ENCODE measurements at regions not wholly inside any gene's neighbourhood (a gene's known extent, or its start where the extent isn't known, plus 50 kb on each side); places are given as distances from the start of the nearest gene placed in this dataset.
A peak's percentile ranks its signal among the peaks of the same experiment; 100 is the strongest.

DNA sequence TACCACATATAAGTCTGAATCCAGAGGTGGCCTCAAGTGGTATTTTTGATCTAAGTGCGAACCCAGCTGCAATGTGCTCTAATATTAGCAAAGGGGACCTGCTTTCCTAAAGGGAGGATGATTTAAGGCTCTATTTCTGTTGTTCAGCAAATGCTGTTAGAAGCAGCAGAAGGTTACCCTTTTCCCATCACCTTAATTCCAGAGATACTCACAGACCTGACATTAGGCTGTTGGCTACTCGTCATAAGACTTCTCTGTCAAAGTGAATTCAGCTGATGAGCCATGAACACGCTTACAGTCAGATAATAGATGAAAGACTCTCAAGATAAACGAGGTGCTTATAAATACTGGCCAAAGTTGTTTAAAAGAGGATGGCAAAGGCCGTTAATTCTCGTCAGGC lies 308.7 kb upstream of the DDHD1 start:
- H3K4me3 ChIP-seq, result no peak overlapping the region
- 55% methylated on average over 6 of the region's 6 CpGs for WGBS (ENCODE audit: insufficient coverage, low coverage, low lambda C conversion rate, missing lambda C conversion rate)
- TF ChIP-seq POLR2A (IDR thresholded peaks at IDR 0.05), result no peak
- TF ChIP-seq, protein P1, sequence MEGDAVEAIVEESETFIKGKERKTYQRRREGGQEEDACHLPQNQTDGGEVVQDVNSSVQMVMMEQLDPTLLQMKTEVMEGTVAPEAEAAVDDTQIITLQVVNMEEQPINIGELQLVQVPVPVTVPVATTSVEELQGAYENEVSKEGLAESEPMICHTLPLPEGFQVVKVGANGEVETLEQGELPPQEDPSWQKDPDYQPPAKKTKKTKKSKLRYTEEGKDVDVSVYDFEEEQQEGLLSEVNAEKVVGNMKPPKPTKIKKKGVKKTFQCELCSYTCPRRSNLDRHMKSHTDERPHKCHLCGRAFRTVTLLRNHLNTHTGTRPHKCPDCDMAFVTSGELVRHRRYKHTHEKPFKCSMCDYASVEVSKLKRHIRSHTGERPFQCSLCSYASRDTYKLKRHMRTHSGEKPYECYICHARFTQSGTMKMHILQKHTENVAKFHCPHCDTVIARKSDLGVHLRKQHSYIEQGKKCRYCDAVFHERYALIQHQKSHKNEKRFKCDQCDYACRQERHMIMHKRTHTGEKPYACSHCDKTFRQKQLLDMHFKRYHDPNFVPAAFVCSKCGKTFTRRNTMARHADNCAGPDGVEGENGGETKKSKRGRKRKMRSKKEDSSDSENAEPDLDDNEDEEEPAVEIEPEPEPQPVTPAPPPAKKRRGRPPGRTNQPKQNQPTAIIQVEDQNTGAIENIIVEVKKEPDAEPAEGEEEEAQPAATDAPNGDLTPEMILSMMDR (IDR thresholded peaks at IDR 0.05), result no peak
- intact Hi-C loops (cut with DNase I), result no loop called here
- DNase-seq (no peak), ATAC-seq (no peak)
- no peaks in the 10 kb centered on the region for H3K36me3 ChIP-seq
- no peaks in the 10 kb centered on the region for H3K9me3 ChIP-seq
- no peak overlapping the region for H3K27ac ChIP-seq
- H3K4me1 ChIP-seq, result no peaks in the 10 kb centered on the region
- H3K27me3 ChIP-seq, result no peaks in the 10 kb centered on the region

DNA sequence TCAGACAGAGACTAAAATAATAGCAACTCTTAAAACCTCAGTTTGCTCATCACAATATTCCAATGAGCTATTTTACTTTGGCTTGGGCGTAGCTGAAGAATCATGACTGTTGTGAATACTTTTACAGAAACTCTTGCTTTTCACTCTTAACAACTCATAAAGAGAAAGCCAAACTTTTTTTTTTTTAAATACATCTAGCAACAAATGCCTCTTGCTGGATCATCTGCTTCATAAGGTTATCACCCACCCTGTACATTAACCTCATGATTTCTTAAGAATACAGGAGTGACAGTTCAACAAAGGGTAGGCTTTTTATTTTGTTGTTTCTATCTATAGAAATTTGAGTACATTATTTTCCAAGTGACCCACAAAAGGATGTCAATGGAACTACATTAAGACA lies 307.4 kb upstream of the DDHD1 start:
- no peaks in the 10 kb centered on the region for H3K36me3 ChIP-seq
- no peak overlapping the region for H3K27ac ChIP-seq
- no peaks in the 10 kb centered on the region for H3K27me3 ChIP-seq
- H3K9me3 ChIP-seq, result no peaks in the 10 kb centered on the region
- 82% methylated on average over 1 of the region's 1 CpG for WGBS (ENCODE audit: insufficient coverage, low coverage, low lambda C conversion rate, missing lambda C conversion rate)
- H3K4me3 ChIP-seq, result no peak overlapping the region
- no peaks in the 10 kb centered on the region for H3K4me1 ChIP-seq
- TF ChIP-seq, protein P1 (IDR thresholded peaks at IDR 0.05), result no peak
- no peak for TF ChIP-seq POLR2A (IDR thresholded peaks at IDR 0.05)
- no peak for ATAC-seq
- intact Hi-C loops (cut with DNase I), result no loop called here
- DNase-seq, result no peak

DNA sequence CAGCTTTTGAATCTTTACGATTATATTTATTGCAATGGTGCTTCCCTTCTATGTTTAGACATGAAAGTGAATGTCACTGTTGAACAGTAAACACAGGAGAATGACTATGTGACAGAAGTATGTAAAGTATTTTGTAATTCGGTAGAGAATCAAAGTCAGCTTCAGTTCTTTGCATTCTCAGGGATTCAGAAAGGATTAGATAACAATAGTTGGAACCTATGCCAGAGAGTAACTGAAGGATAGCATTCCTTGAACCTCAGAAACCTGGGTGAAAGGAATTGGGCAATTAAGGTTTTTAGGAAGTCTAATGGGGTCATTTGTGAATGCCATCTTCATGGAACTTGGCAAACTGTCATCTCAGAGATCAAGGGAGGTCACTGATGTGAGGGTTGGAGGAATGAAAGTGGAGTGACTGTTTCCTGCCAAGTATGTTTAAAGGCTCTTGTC lies 305.3 kb upstream of the DDHD1 start:
- intact Hi-C loops (cut with DNase I), result no loop called here
- DNase-seq, result no peak
- Histone ChIP-seq H3K9me3 (no peaks in the 10 kb centered on the region), H3K4me3 (no peak overlapping the region), H3K27me3 (no peaks in the 10 kb centered on the region), H3K36me3 (no peaks in the 10 kb centered on the region), H3K4me1 (no peaks in the 10 kb centered on the region), H3K27ac (no peak overlapping the region)
- peak in 1 of 4 donors; percentile 14 for ATAC-seq
- WGBS (ENCODE audit: insufficient coverage, low coverage, low lambda C conversion rate, missing lambda C conversion rate), result 27% methylated on average over 2 of the region's 2 CpGs
- TF ChIP-seq POLR2A (IDR thresholded peaks at IDR 0.05), result no peak
- TF ChIP-seq, protein P1 (IDR thresholded peaks at IDR 0.05), result no peak

DNA sequence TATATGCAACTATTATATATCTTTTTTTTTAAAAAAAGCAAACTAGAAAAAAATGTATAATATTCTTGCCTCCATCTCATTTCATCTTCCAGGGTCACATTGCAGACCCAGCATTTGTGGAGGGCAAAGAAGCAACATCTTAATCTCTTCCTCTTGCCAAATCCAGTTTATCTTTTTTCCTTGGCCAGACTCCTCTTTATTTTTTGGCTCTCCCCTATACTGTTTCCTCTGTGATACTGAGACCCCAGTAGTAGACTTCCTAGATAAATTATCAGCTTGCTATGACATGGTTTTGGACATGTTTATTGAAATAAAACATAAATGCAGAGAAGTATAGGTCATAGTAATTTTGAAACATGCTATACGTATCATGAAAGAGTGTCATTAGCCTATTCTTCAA lies 303.8 kb upstream of the DDHD1 start:
- H3K4me1 ChIP-seq, result no peaks in the 10 kb centered on the region
- 64% methylated on average over 1 of the region's 1 CpG for WGBS (ENCODE audit: insufficient coverage, low coverage, low lambda C conversion rate, missing lambda C conversion rate)
- TF ChIP-seq, protein P1 (IDR thresholded peaks at IDR 0.05), result no peak
- TF ChIP-seq POLR2A (IDR thresholded peaks at IDR 0.05), result no peak
- H3K9me3 ChIP-seq, result no peaks in the 10 kb centered on the region
- no peaks in the 10 kb centered on the region for H3K27me3 ChIP-seq
- H3K4me3 ChIP-seq, result no peak overlapping the region
- no peaks in the 10 kb centered on the region for H3K36me3 ChIP-seq
- intact Hi-C loops (cut with DNase I), result no loop called here
- no peak for DNase-seq
- H3K27ac ChIP-seq, result no peak overlapping the region
- no peak for ATAC-seq
